HG02571 (cell line): ENCODE measurements at regions not wholly inside any gene's neighbourhood (a gene's known extent, or its start where the extent isn't known, plus 50 kb on each side); places are given as distances from the start of the nearest gene placed in this dataset.
A peak's percentile ranks its signal among the peaks of the same experiment; 100 is the strongest.
"Not testable (repeated sequence)": the region's sequence is repeated elsewhere in the genome, so short reads cannot be mapped to it uniquely, and the experiment has no call there.

Experiments used
- ATAC-seq: cut with Tn5 transposase; IDR thresholded peaks from one replicate; pipeline ENCODE4 v1.9.1; 2021; ENCODE audit warnings: mild to moderate bottlenecking, moderate library complexity; ENCODE audit not compliant: unreplicated experiment

DNA sequence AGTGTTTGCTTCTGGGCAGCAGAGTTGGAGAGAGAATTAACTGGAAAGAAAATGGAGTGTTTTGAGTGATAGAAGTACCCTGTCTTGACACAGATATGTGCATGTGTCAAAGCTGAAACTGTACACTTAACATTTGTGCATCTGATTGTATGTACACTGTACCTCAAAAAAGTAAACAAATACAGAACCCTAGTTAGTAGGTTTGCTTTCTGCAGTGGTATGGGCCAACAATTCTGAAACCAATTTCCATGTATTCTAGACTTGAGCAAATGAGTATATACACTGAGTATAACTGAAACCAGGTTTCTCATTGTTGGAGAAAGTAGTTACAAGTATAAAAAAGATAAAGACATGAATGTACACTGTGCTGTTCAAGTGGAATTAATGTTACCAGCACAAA, 52.4 kb downstream of the ELAPOR2 start:
- ATAC-seq = no peak

DNA sequence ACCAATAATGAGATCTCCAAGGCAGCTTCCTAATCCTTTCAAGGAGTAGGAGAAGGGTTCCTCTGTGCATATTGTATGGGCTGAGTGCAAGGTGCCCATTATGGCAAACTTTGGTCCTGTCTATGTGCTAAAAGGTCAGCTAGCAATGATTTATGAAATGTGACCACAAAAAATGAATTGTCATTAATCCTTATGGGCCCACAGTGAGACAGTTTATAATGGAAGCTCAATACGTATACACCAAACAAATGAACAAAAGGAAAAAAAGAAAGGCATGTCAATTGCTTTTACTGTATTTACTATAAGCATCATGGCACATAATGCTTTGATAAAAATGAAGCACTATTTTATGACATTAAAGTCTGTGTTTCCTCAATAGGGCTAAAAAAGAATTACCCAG, 54.5 kb downstream of the ELAPOR2 start:
- ATAC-seq = no peak

DNA sequence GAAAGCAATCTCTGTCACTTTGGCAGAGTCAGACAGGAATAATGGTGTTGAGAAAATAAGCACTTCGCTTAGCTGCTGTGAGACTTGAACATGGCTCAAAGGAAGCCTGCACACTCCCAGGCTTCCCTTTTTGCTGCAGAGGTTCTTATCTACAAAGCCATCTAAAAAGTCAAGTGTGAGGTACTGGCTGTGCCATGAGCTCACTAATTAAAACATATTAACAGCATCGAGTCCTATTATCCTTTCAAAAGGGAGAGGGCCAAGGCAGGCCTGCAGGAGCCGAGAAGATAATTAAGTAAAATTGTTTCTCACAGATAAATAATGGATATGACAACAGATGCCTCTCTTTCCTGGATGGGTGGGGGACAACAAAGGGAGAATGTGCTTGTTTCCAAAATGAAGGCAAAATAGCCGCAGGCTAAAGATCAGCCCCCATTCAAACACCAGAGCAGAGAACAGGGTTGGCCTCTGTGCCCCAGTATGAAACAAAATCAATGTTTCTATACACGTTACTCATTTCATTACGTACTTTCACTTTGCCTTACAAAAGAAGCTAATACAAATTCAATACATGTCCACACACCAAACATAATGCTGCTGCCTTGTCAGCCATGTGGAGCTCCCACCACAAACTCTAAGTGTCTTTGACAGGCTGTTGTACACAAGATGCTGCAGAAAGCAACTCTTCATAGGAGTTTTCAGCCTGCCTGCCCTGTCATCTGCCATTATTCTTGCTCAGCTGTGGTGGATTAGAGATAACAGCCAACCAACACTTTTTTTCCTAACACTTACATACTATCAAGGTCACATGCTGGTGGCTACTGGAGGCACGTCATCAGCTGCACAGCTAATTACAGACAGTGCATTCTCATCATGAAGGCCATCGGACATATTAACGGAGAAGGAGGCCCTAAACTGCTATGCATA, 55.3 kb downstream of the ELAPOR2 start:
- ATAC-seq = no peak

DNA sequence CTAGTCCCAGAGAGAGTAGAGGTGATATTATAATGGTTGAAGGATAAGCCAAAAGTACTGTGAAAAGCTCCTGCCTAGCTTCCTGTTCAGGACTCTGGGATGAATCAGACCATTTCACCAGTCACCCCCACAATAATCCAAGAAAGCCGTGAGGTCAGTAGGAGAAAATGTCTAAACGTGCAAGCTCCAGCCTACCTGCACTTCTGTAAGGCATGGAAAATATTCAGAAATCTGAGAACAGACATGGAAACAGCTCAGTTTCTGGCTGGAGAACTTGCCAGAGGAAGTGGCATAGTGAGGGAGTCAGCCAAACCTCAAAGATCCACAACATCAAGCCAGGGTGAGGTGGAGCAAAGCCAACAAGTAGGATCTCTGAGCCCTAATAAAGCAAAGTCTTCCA, 58.2 kb downstream of the ELAPOR2 start:
- ATAC-seq = no peak

DNA sequence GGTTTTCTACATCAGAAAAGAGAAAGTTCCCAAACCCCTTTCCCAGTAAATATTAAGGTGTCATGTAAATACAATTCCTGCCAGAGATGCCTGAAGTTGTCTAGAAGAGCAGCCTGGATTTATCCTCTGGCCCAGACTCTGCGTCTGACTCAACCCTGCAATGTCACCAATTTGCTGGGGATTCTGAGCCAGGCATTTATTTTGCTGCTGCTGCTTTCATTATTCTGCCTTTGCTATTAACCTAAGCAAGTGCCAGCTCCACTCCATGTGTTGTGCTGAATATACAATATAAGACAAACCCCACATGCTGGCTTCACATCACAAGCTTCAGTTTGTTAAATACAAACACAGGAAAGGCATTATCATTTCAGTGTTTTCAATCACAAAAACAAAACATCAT, 59.1 kb downstream of the ELAPOR2 start:
- no peak for ATAC-seq

DNA sequence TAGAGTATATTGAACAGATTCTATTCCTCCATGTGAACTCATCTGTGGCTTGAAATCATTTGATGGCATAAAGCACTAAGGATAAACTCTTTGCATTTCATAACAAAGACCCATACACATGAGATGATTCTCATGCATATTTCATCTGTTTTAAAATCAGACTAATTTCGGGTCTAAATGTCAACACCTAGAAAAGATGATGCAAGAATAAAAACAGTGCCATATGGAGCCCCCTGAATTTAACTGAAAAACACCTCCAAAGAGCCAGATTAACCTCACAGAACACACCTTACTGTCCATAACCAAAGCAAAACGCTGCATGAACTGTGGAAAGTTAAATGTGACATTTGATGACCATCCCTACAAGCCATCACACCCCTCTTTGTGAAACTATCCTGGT, 59.7 kb downstream of the ELAPOR2 start:
- no peak for ATAC-seq

DNA sequence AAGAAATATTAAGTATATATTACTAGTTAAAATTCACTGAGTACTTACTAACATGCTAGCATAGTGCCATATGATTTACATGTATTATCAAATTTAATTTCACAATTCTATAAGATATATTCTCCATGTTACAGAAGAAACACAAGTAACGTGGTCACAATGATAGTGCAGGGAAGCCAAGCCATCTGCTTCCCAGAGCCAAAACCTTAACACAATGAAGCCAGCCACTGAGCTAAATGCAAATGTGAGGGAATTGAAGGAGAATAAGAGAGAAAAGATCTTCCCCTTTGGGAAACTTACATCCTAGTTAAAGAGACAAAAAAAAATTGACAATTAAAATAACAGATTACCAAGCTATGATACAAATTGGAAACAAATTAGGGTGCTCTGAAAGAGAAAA, 63.6 kb downstream of the ELAPOR2 start:
- ATAC-seq = no peak

DNA sequence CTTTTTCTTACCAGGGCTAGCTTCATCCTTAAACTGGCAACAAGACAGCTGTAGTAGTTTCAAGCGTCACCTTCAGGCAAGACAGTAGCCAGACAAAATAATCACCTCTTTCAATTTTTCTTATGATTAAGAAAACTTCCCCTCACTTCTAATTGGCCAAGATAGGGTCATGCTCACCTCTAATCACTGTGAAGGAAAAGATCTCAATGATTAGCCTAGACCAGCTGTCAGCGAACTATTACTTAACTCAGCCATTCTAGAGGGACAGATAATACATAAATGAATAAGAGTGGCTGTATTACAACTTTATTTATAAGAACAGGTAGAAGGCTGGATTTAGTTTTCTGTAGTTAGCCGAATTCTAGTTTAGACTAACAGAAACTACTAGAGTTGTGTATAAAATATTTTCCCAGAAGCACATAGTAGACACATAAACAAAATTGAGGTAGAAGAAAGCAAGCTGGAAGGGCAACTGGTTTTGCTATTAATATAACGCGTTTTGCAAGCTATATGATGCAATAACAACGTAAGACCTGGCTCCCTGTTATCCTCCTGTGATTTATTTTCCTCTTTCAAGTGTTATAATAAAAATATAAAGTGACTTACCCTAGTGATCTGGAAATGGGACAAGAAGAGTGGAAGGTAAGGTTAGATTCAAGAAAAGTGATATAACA, 64.3 kb downstream of the ELAPOR2 start:
- ATAC-seq = no peak

DNA sequence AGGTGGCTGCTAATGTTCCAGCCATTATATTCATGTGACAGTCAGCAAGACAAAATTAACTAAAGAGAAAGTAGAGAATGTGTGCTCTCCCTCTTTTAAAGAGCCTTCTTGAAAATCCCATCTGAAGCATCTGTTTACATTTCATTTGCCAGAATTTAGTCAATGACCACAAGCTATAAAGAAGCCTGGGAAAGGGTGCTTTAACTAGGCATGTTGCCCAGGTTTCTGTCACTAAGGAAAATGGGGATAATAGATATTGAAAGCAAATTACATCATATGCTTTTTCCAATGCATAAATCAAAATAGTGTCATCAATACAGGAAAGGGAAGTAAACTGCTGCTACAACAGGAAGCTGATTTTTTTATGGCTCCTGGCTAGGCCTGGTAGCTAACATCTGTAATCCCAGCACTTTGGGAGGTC, 67.7 kb downstream of the ELAPOR2 start:
- no peak for ATAC-seq

DNA sequence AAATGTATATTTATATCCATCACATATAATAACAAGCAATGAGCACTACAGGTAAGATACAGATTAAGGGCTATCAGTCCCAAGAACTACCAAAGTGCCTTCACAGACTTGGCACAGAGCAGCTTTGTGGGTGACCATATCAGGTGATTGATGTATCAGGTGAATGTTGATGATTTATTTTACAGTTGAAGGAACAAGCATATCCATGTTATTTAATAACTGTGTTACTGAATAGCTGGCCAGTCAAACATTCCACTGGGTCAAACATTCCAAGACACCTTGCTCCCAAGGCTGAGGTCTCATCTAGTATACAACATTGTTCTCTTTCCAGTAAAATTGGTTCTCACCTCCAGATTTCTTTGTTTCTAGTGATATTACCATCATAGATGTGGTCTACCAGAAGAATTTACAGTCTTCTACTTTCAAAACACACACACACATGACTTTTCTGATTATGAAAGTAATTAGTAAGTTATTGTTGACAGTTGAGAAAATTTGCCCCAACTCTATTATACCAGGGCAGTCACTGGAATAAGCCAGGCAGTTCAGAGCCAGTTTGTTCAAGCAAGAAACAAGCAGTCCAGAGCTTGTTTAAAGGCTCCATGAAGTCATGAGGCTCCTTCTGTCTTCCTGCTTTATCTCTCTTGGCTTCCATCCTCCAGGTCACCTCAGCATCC, 68.2 kb downstream of the ELAPOR2 start:
- no peak for ATAC-seq

DNA sequence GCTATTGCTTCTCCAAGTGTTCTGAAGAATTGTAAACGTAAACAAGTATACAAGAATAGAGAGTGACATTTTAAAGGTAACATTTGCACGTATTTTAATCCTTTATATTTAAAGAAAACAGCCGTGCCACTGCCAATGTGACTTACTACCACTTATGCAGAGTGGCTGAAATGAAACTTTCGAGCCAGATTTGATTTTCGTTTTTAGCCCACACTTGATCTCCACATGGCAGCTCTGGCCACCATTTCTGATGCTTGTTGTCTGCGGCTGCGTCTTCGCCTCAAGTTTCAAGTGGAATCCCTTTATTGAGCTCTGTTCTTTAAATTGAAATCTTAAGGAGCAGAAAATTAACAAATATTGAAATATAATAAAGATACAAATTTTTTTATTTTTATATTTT, 70.0 kb downstream of the ELAPOR2 start:
- no peak for ATAC-seq

DNA sequence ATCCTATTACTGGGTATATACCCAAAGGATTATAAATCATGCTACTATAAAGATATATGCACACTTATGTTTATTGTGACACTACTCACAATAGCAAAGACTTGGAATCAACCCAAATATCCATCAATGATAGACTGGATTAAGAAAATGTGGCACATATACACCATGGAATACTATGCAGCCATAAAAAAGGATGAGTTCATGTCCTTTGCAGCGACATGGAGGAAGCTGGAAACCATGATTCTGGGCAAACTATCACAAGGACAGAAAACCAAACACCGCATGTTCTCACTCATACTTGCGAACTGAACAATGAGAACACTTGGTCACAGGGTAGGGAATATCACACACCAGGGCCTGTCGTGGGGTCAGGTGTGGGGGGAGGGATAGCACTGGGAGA, 71.6 kb downstream of the ELAPOR2 start:
- not testable (repeated sequence) for ATAC-seq

DNA sequence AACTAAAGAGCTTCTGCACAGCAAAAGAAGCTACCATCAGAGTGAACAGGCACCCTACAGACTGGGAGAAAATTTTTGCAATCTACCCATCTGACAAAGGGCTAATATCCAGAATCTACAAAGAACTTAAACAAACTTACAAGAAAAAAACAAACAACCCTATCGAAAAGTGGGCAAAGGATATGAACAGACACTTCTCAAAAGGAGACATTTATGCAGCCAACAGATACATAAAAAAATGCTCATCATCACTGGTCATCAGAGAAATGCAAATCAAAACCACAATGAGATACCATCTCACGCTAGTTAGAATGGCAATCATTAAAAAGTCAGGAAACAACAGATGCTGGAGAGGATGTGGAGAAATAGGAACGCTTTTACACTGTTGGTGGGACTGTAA, 72.1 kb downstream of the ELAPOR2 start:
- ATAC-seq = not testable (repeated sequence)

DNA sequence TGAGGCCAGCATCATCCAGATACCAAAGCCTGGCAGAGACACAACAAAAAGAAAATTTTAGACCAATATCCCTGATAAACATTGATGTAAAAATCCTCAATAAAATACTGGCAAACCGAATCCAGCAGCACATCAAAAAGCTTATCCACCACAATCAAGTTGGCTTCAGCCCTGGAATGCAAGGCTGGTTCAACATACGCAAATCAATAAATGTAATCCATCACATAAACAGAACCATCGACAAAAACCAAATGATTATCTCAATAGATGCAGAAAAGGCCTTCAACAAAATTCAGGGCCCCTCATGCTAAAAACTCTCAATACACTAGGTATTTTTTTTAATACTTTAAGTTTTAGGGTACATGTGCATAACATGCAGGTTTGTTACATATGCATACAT, 74.1 kb downstream of the ELAPOR2 start:
- ATAC-seq = not testable (repeated sequence)

DNA sequence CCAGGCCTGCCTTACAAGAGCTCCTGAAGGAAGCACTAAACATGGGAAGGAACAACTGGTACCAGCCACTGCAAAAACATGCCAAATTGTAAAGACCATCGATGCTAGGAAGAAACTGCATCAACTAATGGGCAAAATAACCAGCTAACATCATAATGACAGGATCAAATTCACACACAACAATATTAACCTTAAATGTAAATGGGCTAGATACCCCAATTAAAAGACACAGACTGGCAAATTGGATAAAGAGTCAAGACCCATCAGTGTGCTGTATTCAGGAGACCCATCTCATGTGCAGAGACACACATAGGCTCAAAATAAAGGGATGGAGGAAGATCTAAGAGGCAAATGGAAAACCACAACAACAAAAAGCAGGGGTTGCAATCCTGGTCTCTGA, 75.8 kb downstream of the ELAPOR2 start:
- not testable (repeated sequence) for ATAC-seq

DNA sequence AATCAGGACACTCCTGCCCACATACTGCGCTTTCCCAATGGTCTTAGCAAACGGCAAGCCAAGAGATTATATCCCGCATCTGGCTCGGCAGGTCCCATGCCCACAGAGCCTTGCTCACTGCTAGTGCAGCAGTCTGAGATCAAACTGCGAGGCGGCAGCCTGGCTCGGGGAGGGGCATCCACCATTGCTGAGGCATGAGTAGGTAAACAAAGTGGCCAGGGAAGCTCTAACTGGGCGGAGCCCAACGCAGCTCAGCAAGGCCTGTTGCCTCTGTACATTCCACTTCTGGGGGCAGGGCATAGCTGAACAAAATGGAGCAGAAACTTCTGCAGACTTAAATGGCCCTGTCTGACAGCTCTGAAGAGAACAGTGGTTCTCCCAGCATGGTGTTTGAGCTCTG, 77.5 kb downstream of the ELAPOR2 start:
- ATAC-seq = not testable (repeated sequence)

DNA sequence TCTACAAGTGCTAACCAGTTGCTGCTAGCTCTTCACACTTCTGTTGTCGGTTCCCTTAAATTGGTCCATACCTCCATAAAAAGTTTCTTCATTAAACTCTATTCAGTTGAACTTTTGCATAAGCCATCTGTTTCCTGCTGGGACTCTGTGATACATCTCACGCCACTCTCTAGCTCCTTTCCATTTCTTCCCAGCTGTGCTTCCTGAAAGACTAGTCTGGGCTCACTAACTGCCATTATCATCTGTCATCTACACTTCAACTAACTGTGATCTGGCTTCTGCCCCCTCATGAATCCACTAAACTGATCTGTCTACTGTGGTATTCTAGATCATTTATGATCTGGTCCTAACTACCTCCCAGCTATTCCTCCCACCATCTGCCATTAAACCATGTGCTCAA, 78.3 kb downstream of the ELAPOR2 start:
- ATAC-seq = no peak

DNA sequence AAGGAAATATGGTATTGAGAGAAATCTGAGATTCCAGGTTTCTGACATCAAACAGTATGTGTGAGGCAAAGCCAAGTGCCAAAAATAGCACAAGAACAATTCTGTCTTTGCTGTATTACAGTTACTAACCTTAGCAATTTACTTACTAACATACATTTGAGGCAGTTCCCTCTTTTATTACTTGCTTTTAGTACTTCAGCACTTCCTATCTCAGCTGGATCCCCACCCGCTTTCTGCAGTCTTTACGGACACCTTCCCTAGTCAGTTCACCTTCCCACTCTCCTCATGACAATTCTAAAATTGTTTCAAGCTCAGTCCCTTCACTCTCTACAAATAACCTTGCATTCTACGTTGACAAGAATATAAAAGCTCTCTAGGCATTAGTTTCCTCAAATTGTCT, 79.2 kb downstream of the ELAPOR2 start:
- no peak for ATAC-seq

DNA sequence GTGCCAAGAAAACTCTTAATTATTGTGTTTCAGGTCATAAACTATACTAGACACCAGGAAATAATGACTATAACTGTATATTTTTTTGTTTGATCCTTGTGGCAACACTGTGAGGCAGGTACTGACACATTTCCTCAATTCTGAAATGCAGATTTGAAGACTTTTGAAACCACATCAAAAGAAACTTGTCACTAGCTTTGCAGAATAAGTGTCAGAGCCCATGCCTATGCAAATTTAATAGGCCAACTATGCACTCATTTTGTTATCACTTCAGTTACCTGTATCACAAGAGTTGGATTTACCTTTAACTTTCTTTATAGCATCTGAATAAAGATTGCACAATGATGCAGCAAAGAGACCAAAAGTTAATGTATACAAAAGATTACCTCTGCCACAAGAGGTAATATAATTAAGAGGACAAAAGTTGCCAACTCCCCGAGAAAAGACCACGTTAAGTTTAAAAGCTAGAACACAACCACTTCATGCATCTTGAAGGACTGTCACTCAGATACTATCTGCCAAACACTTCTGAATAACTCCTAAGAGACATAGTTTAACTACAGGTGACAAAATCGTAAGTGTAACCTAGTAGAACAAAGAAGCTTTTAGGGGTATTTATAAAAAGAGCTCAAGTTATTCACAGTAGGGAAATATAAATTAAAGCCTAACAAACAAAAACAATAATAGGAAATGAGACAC, 80.5 kb downstream of the ELAPOR2 start:
- ATAC-seq = peak; percentile 71

DNA sequence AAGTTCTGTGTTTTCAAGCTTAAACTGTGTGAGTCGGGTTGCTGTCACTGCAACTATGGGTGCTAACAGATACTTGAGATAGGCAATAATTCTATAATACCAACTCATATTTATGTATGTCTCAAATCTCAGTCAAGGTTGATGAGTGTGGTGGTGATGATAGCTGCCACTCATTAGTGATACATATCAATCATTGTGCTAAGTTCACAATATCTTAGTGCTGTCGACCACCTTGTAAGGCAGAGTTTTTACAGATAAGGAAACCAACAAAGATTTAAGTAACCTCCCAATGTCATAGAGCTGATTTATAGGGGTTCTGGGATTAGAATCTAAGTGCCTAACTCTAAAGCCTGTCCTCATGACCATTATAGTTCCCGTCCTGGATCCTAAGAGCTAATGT, 82.5 kb downstream of the ELAPOR2 start:
- ATAC-seq = no peak

DNA sequence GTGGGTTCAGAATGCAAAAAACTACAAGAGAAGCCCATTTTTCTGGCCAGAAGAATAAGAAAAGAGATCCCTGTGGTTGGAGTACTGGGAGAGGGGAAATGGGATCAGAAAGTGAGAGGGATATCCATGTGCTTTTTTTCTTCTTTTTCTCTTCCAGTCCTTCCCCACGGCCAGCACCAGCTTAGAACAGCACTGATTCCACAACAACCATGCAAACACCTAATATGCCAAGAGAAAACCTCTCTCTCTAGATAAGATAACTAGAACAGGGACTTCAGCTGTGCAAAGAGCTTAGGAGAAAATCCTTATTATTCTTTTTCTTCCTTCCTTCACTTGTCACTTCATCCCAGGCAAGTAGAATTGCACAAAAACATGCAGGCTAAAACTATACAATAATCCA, 83.5 kb downstream of the ELAPOR2 start:
- ATAC-seq = no peak
